Epithelial cell of esophagus (primary cell): ENCODE measurements at regions not wholly inside any gene's neighbourhood (a gene's known extent, or its start where the extent isn't known, plus 50 kb on each side); places are given as distances from the start of the nearest gene placed in this dataset.

Source experiments
- DNase-seq: peaks from one replicate; pipeline ENCODE4 v3.0.0; 2010; ENCODE audit warnings: low read depth
- H3K4me3 ChIP-seq: 2 replicates; pipeline ENCODE4 v1.5.1; 2011; ENCODE audit warnings: mild to moderate bottlenecking, low read length, control low read depth
- CTCF ChIP-seq: IDR thresholded peaks from 2 replicates; pipeline ENCODE4 v1.5.1; 2011; ENCODE audit warnings: low read depth, mild to moderate bottlenecking, low read length, control low read depth, inconsistent platforms; ENCODE audit not compliant: insufficient read depth; ENCODE audit errors: missing control alignments

- no peak for TF ChIP-seq CTCF
- DNase-seq: peak; percentile 37
- H3K4me3 ChIP-seq: no peak overlapping the region
Observed at GRCh38 chr5:62005551-62005950, 300.5 kb upstream of the KIF2A start.

- TF ChIP-seq CTCF: no peak
- no peak for DNase-seq
- no peak overlapping the region for H3K4me3 ChIP-seq
Observed at GRCh38 chr5:62007457-62007856, 298.5 kb upstream of the KIF2A start.

- no peak overlapping the region for H3K4me3 ChIP-seq
- DNase-seq: no peak
- no peak for TF ChIP-seq CTCF
Observed at GRCh38 chr5:62011089-62011664, 294.8 kb upstream of the KIF2A start.

GRCh38 chr5:62017092-62017491, 288.9 kb upstream of the KIF2A start:
- peak; percentile 23 for DNase-seq
- no peak overlapping the region for H3K4me3 ChIP-seq
- TF ChIP-seq CTCF: no peak

- peak; percentile 92 for DNase-seq
- TF ChIP-seq CTCF: no peak
- H3K4me3 ChIP-seq: no peak overlapping the region
Observed at GRCh38 chr5:62029303-62029702, 276.7 kb upstream of the KIF2A start.

GRCh38 chr5:62030326-62030725, 275.7 kb upstream of the KIF2A start:
- H3K4me3 ChIP-seq: no peak overlapping the region
- peak; percentile 62 for DNase-seq
- TF ChIP-seq CTCF: no peak

- no peak for DNase-seq
- TF ChIP-seq CTCF: no peak
- H3K4me3 ChIP-seq: no peak overlapping the region
Observed at GRCh38 chr5:62038024-62038423, 268.0 kb upstream of the KIF2A start.
